Activated CD4-positive, alpha-beta T cell treated with anti-CD3 and anti-CD28 coated beads, Interleukin-2, Interleukin-4, amounts not matched to agents 100 ng/mL and 50 ng/mL, durations not matched to agents 16 hours and 8 hours (primary cell): ENCODE measurements at regions not wholly inside any gene's neighbourhood (a gene's known extent, or its start where the extent isn't known, plus 50 kb on each side); places are given as distances from the start of the nearest gene placed in this dataset.

ENCODE experiments used
- DNase-seq: peaks from one replicate; pipeline ENCODE4 v3.0.0-alpha.2; 2020; ENCODE audit warnings: low spot score

DNA sequence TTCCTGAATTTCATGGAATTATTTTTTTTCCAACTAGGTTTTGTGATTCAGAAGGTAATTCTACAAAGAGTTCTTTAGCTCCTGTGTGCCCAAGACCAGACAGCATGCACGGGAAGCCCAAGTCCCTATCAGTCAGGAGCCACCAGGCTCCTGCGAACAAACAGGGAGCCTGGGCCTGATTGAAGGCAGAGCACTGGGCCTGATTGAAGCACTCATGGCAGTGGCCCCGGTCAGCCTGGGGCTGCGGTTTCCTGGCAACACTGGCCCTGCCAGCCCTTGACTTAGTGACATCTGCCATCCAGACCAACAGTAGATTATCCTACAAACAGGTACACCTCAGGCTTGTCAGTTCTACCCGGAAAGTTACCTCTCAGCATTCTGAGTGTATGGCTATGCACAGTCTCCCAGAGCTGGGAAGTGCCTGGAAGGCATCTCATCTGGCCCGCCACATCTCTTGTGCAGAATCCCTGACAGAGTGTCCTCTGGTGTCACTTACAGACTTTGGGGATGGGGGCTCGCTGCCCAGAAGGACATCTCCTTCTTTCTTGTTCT is 133.8 kb downstream of the VEGFA start:
- no peak for DNase-seq

- no peak for DNase-seq
These were observed 131.8 kb downstream of the VEGFA start for GRCh38 chr6:43901733-43902230.

DNA sequence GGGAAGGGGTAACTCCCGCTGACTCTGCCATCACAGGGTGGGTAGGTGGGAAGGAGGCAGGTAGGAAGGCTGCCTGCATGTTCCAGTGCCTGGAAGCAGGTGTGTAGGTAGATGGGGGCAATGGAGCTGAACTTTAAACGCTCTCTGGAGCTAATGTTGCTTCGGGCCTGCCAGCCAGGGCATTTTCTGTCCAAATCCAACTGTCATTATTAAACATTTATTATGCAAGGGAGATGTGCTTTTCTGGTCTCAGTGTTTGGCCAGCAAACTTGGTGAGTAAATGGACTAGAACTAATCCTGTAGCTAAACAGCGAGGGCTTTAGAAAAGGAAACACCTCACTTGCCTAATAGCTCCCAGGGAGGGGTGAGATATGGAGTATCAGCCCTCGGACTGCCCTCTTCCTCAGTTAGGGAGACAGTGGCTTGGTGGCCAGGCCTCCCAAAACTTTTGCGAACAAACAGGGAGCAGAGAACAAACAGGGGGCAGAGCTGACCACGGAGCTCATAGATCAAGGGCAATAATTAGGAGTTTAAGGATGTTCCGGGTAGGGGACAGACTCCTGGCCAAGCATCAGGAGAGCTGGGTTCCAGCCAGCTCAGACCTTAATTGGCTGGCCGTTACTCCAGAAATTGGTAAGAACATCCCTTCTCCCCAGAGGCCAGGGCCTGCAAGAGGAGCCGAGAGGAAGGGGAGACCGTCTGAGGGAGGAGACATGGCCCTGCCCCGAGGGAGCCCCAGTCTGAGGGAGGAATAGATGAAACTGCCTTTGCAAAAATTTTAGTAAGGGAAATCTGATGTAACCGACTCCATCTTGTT is 131.1 kb downstream of the VEGFA start:
- no peak for DNase-seq

GRCh38 chr6:43900560-43900915 is 130.5 kb downstream of the VEGFA start:
- no peak for DNase-seq

DNA sequence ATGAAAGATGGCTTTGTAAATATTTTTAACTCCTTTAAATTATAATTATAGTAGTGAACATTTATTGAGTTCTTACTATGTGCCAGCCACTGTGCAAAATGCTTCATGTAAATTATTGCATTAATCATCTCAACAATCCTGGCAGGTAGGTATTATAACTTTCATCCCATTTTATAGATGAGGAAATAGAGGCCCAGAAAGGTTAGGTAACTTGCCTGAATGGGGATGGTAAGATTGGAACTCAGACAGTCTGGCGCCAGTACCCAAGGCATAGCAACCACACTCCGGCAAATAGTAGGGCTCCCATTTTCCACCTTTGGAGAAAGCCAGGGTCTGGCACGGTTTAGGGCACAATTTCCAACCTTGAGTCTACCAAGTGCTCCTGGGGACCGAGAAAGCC is 129.8 kb downstream of the VEGFA start:
- DNase-seq, result no peak

DNA sequence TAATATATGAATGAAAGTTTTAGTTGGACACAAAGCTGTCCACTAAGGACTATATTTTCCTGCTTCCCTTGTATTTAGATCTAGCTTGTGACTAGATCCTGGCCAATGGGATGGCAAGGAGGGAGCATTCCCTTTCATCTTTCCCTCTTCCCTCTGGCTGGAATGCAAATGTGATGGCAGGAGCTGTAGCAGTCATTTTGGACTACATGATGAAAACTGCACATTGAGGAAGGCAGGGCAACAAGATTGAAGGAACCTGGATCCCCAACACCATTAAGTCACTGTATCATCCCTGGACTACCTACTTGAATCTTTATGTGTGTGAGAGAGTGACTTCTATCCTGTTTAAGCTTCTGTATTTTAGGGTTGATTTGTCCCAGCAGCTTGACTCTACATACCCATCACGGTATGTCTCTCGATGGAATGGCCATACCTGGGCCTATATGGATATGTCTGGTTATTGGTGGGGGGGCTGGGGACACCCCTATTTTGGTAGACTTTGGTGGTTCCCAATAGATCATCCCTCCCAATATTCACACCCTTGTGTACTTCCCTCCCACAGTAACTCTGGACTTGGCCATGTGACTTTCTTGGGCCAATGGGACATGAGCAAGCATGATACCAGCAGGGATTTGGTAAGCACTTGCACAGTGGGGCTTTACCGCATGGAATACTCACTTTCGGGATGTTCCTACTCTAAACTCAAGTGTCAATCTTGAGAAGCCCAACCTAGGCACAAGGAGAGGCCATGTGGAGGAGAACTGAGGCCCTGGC is 128.5 kb downstream of the VEGFA start:
- DNase-seq, result no peak

- no peak for DNase-seq
These were observed 127.7 kb downstream of the VEGFA start for GRCh38 chr6:43897571-43898302.

DNA sequence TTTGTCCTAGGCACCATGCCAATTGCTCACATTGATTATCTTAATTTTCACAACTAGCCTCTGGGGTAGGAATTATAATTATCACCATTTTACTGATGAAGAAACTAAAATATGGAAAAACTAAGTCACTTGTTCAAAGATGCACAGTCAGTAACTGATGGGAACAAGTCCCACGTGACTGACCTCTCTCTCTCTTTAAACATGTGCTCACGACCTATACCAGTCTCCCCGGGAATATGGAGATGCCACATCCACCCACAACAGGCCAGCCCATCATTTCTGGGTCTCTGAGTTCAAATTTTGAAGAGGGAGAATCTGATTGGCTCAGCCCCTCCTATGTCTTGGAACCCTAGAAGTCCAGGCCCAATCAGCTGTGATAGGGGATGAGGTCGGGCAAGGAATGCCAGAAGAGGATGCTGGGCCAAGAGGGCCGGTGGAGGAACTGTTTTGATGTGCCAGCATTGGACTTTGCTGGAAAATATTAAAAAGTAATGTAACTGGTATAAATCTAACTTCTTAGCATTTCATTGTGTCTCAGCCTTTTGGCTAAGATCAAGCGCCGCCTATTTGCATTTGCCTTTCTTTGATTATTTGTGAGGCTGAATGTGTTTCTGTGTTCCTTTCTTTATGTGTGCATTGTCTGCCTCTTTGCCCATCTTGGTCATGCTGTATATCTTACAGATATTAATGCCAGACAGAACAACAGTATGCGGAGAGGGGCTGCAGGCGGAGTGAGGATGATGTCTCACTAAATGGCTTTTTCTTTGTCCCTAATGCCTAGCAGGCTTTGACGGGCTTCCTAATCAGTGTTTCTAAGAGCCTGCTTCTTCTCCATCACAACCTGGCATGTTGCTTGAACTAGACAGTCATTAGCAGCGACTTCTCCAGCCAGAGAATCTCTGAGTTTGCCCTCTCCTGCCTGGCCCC is 126.6 kb downstream of the VEGFA start:
- no peak for DNase-seq

GRCh38 chr6:43895656-43896328 is 125.8 kb downstream of the VEGFA start:
- no peak for DNase-seq

- no peak for DNase-seq
These were observed 123.1 kb downstream of the VEGFA start for GRCh38 chr6:43893073-43893472.

DNA sequence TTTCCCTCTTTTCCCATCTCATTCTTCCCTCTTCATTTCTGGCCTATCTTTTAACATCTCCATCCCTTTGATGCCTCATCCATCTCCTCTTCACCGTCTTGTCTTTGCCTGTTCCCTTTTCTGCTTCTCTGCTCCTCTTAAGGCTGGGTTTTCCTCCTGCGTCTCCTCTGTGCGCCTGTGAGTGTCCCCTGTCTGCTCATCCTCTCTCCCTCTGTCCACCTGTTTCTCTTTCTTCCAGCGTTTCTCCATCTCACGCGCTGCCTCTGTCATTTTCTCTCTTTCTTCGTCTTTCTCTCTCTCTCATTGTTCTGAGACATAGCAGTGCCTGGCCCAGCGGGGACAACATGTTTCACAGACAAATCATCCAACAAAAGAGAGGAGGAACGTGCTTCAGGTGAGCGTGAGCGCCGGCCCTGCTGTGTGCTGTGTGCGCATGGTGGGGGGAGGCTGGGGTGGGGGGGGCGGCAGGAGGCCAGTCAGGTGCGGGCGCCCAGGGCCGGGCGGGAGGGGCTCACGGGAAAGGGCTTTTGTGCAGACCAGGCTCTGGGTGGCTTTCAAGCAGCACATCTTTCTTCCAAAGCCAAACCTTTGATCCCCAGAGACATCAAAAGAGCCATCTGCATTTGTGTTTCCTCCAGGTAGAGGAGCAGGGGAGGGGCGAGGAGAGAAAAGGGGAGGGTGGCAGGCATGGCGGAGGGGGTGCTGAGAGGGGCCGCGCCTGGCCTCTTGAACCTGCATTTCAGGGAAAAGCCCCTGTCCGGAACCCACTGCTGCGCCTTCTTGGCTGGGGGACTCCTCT is 121.3 kb downstream of the VEGFA start:
- DNase-seq, result no peak

GRCh38 chr6:43890197-43891062 is 120.4 kb downstream of the VEGFA start:
- no peak for DNase-seq

- no peak for DNase-seq
These were observed 118.1 kb downstream of the VEGFA start for GRCh38 chr6:43887906-43888683.

DNA sequence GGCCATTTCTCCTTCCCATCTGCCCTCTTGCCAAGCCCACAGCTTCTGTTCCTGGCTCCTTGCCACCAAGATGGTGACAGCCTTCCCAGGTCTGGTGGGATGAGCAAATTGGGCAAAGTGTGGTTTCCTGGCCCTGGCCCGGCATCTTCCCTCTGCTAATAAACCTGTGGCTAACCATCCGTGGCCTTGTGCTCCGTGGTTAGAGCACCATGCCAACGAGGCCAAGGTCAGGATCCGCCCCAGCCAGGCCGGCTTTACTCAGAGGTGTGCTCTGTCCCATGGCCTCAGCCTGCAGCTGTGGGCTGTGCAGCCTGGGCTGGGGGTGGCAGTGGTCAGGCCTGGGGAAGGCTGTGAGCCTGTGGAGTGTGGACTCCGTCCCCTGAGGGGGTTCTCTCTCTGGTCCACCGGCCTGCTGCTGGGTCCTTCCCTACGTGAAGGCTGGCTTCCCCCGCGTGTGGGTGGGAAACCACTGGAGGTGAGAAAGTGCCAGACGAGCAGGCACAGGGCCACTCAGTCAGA is 117.4 kb downstream of the VEGFA start:
- DNase-seq, result no peak

DNA sequence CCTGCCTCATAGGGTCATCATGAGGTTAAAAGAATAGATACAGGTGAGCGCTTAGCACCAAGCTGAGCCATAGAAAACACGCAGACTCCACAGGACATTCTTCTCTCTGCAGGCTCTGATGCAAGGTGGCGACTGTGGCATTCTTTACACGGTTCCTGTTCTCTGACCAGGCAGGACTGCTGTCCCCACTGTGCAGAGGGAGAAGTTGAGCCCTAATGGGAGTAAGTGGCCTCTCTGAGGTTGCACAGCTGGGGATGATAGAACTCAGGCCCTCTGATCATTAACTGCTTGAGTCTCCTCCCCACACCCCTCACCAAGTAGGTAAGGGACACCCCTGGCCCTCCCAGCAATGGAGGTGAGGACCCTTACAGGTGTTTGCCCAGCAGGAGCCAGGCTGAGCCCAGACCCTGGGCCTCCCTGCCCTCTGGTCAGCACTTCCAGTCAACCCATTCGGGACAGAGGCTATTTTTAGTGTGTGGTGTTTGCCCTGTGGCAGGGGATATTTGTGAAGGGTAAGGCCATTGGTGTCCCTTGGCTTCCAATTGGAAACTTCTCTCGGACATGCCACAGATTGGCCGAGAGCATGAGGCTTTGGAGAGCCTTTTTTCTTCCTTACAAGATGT is 116.8 kb downstream of the VEGFA start:
- no peak for DNase-seq

DNA sequence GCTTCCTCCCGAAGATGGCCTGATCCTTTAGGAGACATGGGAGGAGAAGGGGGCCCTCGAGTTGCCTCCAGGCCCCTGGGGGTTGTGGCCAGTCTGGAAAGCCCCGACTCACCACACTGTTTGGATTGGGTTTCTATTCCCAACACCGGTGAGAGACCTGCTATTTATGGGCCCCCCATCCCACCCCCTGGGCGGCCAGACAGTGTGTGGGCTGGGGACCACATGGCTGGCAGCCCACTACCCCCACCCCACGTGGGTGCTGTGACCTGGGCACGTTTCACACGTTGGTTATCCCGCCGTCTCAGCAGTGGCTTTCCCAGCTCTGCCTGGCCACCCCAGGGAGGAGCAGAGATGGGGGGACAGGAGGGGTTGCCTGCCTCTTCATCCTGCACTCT is 116.1 kb downstream of the VEGFA start:
- DNase-seq, result no peak

DNA sequence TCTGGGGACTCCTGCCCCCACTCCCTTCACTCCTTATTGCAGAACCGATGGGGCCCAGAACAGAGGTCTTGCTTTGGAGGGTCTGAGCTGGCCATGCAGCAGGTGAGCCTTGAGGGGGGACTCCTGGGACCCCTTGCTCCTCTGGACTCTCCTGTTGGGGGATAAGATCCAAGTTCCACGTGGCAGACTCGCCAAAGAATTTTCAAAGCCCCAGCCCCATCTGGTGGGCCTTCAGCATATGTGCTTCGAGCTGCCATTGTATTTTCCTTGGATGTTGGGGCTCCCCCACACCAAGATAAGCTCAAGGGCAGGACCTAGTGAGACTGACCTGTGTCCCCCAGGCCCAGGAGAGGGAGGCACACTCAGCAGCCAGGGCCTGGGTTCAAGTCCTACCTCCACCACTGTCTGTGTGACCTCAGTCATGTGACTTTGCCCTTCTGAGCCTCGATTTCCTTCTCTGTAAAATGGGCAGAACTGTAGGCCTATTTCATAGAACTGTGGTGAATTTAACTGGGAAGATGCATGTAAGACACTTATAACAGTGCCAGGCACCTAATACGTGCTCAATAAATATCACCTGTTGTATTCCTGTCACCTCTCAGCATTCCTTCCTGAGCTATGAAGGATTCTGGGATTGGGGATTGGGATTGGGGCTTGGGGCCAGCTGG is 115.5 kb downstream of the VEGFA start:
- DNase-seq, result no peak
